KBM-7 (cell line): ENCODE measurements at regions not wholly inside any gene's neighbourhood (a gene's known extent, or its start where the extent isn't known, plus 50 kb on each side); places are given as distances from the start of the nearest gene placed in this dataset.
"Not testable (repeated sequence)": the region's sequence is repeated elsewhere in the genome, so short reads cannot be mapped to it uniquely, and the experiment has no call there.

Source experiments
- DNase-seq: peaks from one replicate; pipeline ENCODE4 v3.0.0-alpha.2; 2015
- in situ Hi-C: fragments of 300-500 bp; cut with MboI; formaldehyde crosslinking; loops from 2 replicates; pipeline ENCODE4 v1.14.3; 2020; ENCODE audit warnings: low sequenced_read_pairs, low pct_unique_long_range_greater_than_20kb, mixed read lengths

- in situ Hi-C loops, DNase-seq: not testable (repeated sequence)
These were observed 265.5 kb downstream of the POTEB3 start for GRCh38 chr15:21174761-21175160.

GRCh38 chr15:21151203-21151966 is 285.3 kb upstream of the POTEB2 start:
- DNase-seq, in situ Hi-C loops: not testable (repeated sequence)

GRCh38 chr15:21148136-21148535 is 282.0 kb upstream of the POTEB2 start:
- DNase-seq, in situ Hi-C loops: not testable (repeated sequence)

- in situ Hi-C loops, DNase-seq: not testable (repeated sequence)
These were observed 267.8 kb upstream of the POTEB2 start for GRCh38 chr15:21133893-21134292.

GRCh38 chr15:21112271-21113053 is 246.3 kb upstream of the POTEB2 start:
- DNase-seq, in situ Hi-C loops: not testable (repeated sequence)

GRCh38 chr15:21111861-21112260 is 245.7 kb upstream of the POTEB2 start:
- in situ Hi-C loops, DNase-seq: not testable (repeated sequence)

GRCh38 chr15:21111172-21111571 is 245.1 kb upstream of the POTEB2 start:
- in situ Hi-C loops, DNase-seq: not testable (repeated sequence)

- in situ Hi-C loops, DNase-seq: not testable (repeated sequence)
These were observed 244.2 kb upstream of the POTEB2 start for GRCh38 chr15:21110187-21110804.

GRCh38 chr15:21108384-21108783 is 242.3 kb upstream of the POTEB2 start:
- in situ Hi-C loops, DNase-seq: not testable (repeated sequence)

- in situ Hi-C loops: not testable (repeated sequence)
These were observed 241.6 kb upstream of the POTEB2 start for GRCh38 chr15:21107399-21108381.

GRCh38 chr15:21096599-21096998 is 230.5 kb upstream of the POTEB2 start:
- DNase-seq, in situ Hi-C loops: not testable (repeated sequence)

More at GRCh38 chr15:21107399-21108381, 241.6 kb upstream of the POTEB2 start:
- DNase-seq: not testable (repeated sequence)

- DNase-seq, in situ Hi-C loops: not testable (repeated sequence)
These were observed 213.4 kb upstream of the POTEB2 start for GRCh38 chr15:21079544-21079943.

GRCh38 chr15:21068917-21069316 is 202.8 kb upstream of the POTEB2 start:
- in situ Hi-C loops, DNase-seq: not testable (repeated sequence)

GRCh38 chr15:21063512-21063911 is 197.4 kb upstream of the POTEB2 start:
- in situ Hi-C loops, DNase-seq: not testable (repeated sequence)

GRCh38 chr15:21062619-21063163 is 196.6 kb upstream of the POTEB2 start:
- in situ Hi-C loops: not testable (repeated sequence)

GRCh38 chr15:21051866-21052265 is 185.8 kb upstream of the POTEB2 start:
- DNase-seq, in situ Hi-C loops: not testable (repeated sequence)

More at GRCh38 chr15:21062619-21063163, 196.6 kb upstream of the POTEB2 start:
- not testable (repeated sequence) for DNase-seq

GRCh38 chr15:21031703-21032102 is 165.6 kb upstream of the POTEB2 start:
- DNase-seq, in situ Hi-C loops: not testable (repeated sequence)

GRCh38 chr15:21029001-21029400 is 162.9 kb upstream of the POTEB2 start:
- DNase-seq, in situ Hi-C loops: not testable (repeated sequence)
